AG09319 (cell line): ENCODE measurements at regions not wholly inside any gene's neighbourhood (a gene's known extent, or its start where the extent isn't known, plus 50 kb on each side); places are given as distances from the start of the nearest gene placed in this dataset.
A peak's percentile ranks its signal among the peaks of the same experiment; 100 is the strongest.

Source experiments
- DNase-seq: peaks from one replicate; pipeline ENCODE4 v3.0.0-alpha.2; 2010; ENCODE audit warnings: low read depth; ENCODE audit errors: extremely low read depth
- CTCF ChIP-seq: IDR thresholded peaks from 2 replicates; pipeline ENCODE4 v1.5.1; 2011; ENCODE audit warnings: low read depth, mild to moderate bottlenecking, inconsistent platforms, low read length, moderate library complexity

- TF ChIP-seq CTCF: peak; percentile 75
- peak; percentile 83 for DNase-seq
Measured at GRCh38 chr11:128290106-128290840, 297.1 kb downstream of the ETS1 start.

- no peak for TF ChIP-seq CTCF
- DNase-seq: no peak
Measured at GRCh38 chr11:128289048-128289447, 298.3 kb downstream of the ETS1 start.

GRCh38 chr11:128288368-128288767, 299.0 kb downstream of the ETS1 start:
- no peak for TF ChIP-seq CTCF
- DNase-seq: no peak

GRCh38 chr11:128285321-128285720, 302.0 kb downstream of the ETS1 start:
- DNase-seq: no peak
- TF ChIP-seq CTCF: no peak

GRCh38 chr11:128284634-128285033, 302.7 kb downstream of the ETS1 start:
- no peak for TF ChIP-seq CTCF
- DNase-seq: no peak

GRCh38 chr11:128283451-128283850, 303.9 kb downstream of the ETS1 start:
- no peak for TF ChIP-seq CTCF
- no peak for DNase-seq

GRCh38 chr11:128282053-128282452, 305.3 kb downstream of the ETS1 start:
- TF ChIP-seq CTCF: no peak
- DNase-seq: no peak
